ENCODE measurements at regions not wholly inside any gene's neighbourhood (a gene's known extent, or its start where the extent isn't known, plus 50 kb on each side); places are given as distances from the start of the nearest gene placed in this dataset.

DNA sequence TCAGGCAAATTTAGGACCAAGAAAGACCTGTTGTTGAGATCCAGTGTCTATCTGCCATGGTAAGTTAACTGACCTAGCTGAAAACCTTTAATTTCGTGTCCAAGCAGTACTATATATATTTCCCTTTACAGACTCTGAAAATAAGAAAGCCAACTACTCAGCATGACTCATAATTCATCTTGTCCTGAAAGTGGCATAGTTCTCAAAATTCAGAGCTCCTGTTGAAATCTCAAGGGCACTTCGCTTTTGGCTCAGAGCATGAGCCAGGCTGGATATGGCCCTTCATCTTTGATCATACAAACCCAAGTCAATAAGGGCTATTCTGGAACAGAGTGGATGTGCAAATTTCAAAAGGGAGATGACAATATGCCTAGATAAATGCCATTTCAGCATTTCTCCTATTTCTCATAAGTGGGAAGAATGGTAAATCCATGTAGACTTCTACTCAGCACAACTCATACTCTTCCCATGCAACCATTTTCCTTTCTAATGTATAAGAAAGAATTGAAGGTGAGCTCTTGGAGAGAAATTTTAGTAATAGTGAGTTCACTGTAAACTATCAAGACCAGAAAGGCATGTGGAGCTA, 567.9 kb upstream of the DAB2 start:
- Histone ChIP-seq H3K9ac (ENCODE audit: low read length) (no peak overlapping the region), H3K79me2 (ENCODE audit: insufficient read depth, low read length) (no peaks in the 10 kb centered on the region), H3K36me3 (ENCODE audit: insufficient read depth, low read length) (no peaks in the 10 kb centered on the region), H3K9me2 (ENCODE audit: low read depth, low read length) (no peaks in the 10 kb centered on the region), H3K4me2 (ENCODE audit: low read length) (no peak overlapping the region), H3K27ac (ENCODE audit: low read depth, low read length, poor library complexity, severe bottlenecking) (no peak overlapping the region), H3K27me3 (ENCODE audit: insufficient read depth, low read length) (no peaks in the 10 kb centered on the region), H3K4me3 (ENCODE audit: low read depth, low read length, poor library complexity, severe bottlenecking) (no peak overlapping the region), H3K4me1 (ENCODE audit: insufficient read depth, low read length, severe bottlenecking) (no peaks in the 10 kb centered on the region), H3F3A (ENCODE audit: insufficient read depth, low read length) (no peaks in the 10 kb centered on the region), H3K9me3 (ENCODE audit: low read length) (no peaks in the 10 kb centered on the region), H2AFZ (ENCODE audit: low read length) (no peak overlapping the region), H4K20me1 (ENCODE audit: insufficient read depth, low read length) (no peaks in the 10 kb centered on the region)
- no peak for TF ChIP-seq EZH2 (IDR thresholded peaks at IDR 0.05; ENCODE audit: borderline replicate concordance, low read length)

DNA sequence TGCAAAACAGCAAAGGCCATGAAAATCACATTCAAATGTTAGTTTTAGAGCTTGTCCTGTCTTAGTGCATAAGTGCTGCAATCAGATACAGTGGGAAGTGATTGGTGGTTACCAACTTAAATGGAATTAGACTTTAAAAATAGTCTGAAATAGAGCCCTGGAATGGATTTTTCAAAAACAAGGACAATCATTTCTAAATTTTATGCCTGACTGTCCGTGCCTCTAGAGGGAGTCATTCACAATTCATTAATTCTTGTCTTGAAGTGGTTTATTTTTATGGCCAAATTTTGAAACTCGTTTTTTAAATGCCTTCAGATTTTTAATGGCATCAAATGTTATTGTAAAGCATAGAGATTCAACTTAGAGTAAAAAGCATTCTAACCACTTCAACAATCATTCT, 561.8 kb upstream of the DAB2 start:
- no peaks in the 10 kb centered on the region for H3K79me2 ChIP-seq (ENCODE audit: insufficient read depth, low read length)
- H3K36me3 ChIP-seq (ENCODE audit: insufficient read depth, low read length) = no peaks in the 10 kb centered on the region
- H3K9me3 ChIP-seq (ENCODE audit: low read length) = no peaks in the 10 kb centered on the region
- H3K4me3 ChIP-seq (ENCODE audit: low read depth, low read length, poor library complexity, severe bottlenecking) = no peak overlapping the region
- no peaks in the 10 kb centered on the region for H3K4me1 ChIP-seq (ENCODE audit: insufficient read depth, low read length, severe bottlenecking)
- no peaks in the 10 kb centered on the region for H3K27me3 ChIP-seq (ENCODE audit: insufficient read depth, low read length)
- H4K20me1 ChIP-seq (ENCODE audit: insufficient read depth, low read length) = no peaks in the 10 kb centered on the region
- no peak overlapping the region for H3K4me2 ChIP-seq (ENCODE audit: low read length)
- H3F3A ChIP-seq (ENCODE audit: insufficient read depth, low read length) = no peaks in the 10 kb centered on the region
- no peak overlapping the region for H2AFZ ChIP-seq (ENCODE audit: low read length)
- no peaks in the 10 kb centered on the region for H3K9me2 ChIP-seq (ENCODE audit: low read depth, low read length)
- H3K9ac ChIP-seq (ENCODE audit: low read length) = no peak overlapping the region
- no peak for TF ChIP-seq EZH2 (IDR thresholded peaks at IDR 0.05; ENCODE audit: borderline replicate concordance, low read length)
- TF ChIP-seq, protein P1, sequence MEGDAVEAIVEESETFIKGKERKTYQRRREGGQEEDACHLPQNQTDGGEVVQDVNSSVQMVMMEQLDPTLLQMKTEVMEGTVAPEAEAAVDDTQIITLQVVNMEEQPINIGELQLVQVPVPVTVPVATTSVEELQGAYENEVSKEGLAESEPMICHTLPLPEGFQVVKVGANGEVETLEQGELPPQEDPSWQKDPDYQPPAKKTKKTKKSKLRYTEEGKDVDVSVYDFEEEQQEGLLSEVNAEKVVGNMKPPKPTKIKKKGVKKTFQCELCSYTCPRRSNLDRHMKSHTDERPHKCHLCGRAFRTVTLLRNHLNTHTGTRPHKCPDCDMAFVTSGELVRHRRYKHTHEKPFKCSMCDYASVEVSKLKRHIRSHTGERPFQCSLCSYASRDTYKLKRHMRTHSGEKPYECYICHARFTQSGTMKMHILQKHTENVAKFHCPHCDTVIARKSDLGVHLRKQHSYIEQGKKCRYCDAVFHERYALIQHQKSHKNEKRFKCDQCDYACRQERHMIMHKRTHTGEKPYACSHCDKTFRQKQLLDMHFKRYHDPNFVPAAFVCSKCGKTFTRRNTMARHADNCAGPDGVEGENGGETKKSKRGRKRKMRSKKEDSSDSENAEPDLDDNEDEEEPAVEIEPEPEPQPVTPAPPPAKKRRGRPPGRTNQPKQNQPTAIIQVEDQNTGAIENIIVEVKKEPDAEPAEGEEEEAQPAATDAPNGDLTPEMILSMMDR (IDR thresholded peaks at IDR 0.05; ENCODE audit: low read length) = peak; percentile 23; the same call in 1 of the 2 replicates
- no peak overlapping the region for H3K27ac ChIP-seq (ENCODE audit: low read depth, low read length, poor library complexity, severe bottlenecking)

DNA sequence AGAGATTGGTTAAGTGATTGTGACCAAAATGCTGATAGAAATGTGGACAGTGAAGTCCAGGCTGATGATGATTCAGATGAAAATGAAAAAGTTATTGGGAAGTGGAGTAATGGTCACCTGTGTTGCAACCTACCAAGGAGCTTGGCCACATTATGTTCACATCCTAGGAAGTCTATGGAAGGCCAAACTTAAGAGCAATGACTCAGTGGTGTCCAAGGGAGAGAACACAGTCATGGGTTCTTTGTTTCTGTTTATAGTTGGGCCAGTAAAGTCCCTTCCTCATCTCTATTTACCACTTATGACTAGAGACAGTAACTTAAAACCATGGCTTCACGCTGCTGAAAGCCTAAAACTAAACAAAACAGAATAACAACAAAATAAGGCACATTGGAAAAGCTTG, 555.3 kb upstream of the DAB2 start:
- H3K9ac ChIP-seq (ENCODE audit: low read length) = no peak overlapping the region
- no peaks in the 10 kb centered on the region for H3K36me3 ChIP-seq (ENCODE audit: insufficient read depth, low read length)
- H3K9me2 ChIP-seq (ENCODE audit: low read depth, low read length) = no peaks in the 10 kb centered on the region
- no peak overlapping the region for H2AFZ ChIP-seq (ENCODE audit: low read length)
- H3K79me2 ChIP-seq (ENCODE audit: insufficient read depth, low read length) = no peaks in the 10 kb centered on the region
- no peaks in the 10 kb centered on the region for H4K20me1 ChIP-seq (ENCODE audit: insufficient read depth, low read length)
- no peaks in the 10 kb centered on the region for H3F3A ChIP-seq (ENCODE audit: insufficient read depth, low read length)
- H3K27ac ChIP-seq (ENCODE audit: low read depth, low read length, poor library complexity, severe bottlenecking) = no peak overlapping the region
- no peaks in the 10 kb centered on the region for H3K4me1 ChIP-seq (ENCODE audit: insufficient read depth, low read length, severe bottlenecking)
- TF ChIP-seq, protein P1 (IDR thresholded peaks at IDR 0.05; ENCODE audit: low read length) = no peak
- no peak for TF ChIP-seq EZH2 (IDR thresholded peaks at IDR 0.05; ENCODE audit: borderline replicate concordance, low read length)
- no peak overlapping the region for H3K4me2 ChIP-seq (ENCODE audit: low read length)
- no peaks in the 10 kb centered on the region for H3K9me3 ChIP-seq (ENCODE audit: low read length)
- H3K4me3 ChIP-seq (ENCODE audit: low read depth, low read length, poor library complexity, severe bottlenecking) = no peak overlapping the region
- H3K27me3 ChIP-seq (ENCODE audit: insufficient read depth, low read length) = no peaks in the 10 kb centered on the region

DNA sequence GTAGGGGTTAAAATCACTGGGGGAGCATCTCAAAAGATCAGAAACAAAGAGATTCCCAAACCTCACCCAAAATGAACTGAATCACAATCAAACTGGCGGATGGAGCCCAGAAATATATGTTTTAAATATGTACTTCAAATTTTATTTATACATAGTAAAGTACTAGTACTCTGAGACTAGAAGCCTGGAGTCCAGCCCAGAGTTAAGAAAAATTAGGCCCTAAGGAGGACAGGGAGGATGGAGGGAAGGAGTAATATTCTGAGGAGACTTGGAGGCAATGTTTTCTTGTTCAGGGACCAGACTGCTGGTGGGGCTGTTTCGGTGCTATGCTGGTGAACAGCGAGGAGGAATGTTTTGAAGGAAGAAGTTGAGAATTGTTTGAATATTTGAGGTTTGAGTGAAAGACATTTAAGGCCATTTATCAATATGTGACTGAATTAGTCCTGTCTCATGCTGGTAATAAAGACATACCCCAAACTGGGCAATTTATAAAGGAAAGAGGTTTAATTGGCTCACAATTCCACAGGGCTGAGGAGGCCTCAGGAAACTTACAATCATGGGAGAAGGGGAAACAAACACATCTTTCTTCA, 552.4 kb upstream of the DAB2 start:
- H4K20me1 ChIP-seq (ENCODE audit: insufficient read depth, low read length) = no peaks in the 10 kb centered on the region
- no peak overlapping the region for H2AFZ ChIP-seq (ENCODE audit: low read length)
- H3K27me3 ChIP-seq (ENCODE audit: insufficient read depth, low read length) = no peaks in the 10 kb centered on the region
- H3K36me3 ChIP-seq (ENCODE audit: insufficient read depth, low read length) = no peaks in the 10 kb centered on the region
- H3K9me3 ChIP-seq (ENCODE audit: low read length) = no peaks in the 10 kb centered on the region
- H3F3A ChIP-seq (ENCODE audit: insufficient read depth, low read length) = no peaks in the 10 kb centered on the region
- H3K27ac ChIP-seq (ENCODE audit: low read depth, low read length, poor library complexity, severe bottlenecking) = no peak overlapping the region
- H3K4me1 ChIP-seq (ENCODE audit: insufficient read depth, low read length, severe bottlenecking) = no peaks in the 10 kb centered on the region
- H3K9me2 ChIP-seq (ENCODE audit: low read depth, low read length) = no peaks in the 10 kb centered on the region
- no peaks in the 10 kb centered on the region for H3K79me2 ChIP-seq (ENCODE audit: insufficient read depth, low read length)
- H3K4me3 ChIP-seq (ENCODE audit: low read depth, low read length, poor library complexity, severe bottlenecking) = no peak overlapping the region
- H3K4me2 ChIP-seq (ENCODE audit: low read length) = no peak overlapping the region
- H3K9ac ChIP-seq (ENCODE audit: low read length) = no peak overlapping the region
- TF ChIP-seq EZH2 (IDR thresholded peaks at IDR 0.05; ENCODE audit: borderline replicate concordance, low read length) = no peak
- TF ChIP-seq, protein P1 (IDR thresholded peaks at IDR 0.05; ENCODE audit: low read length) = no peak
